ENCODE measurements at regions not wholly inside any gene's neighbourhood (a gene's known extent, or its start where the extent isn't known, plus 50 kb on each side); places are given as distances from the start of the nearest gene placed in this dataset.

- Histone ChIP-seq H3K27ac (no peak overlapping the region), H3K27me3 (no peaks in the 10 kb centered on the region), H3K9me3 (no peaks in the 10 kb centered on the region), H3K4me1 (ENCODE audit: control insufficient read depth in 1 of 2, insufficient read depth in 1 of 2, low read depth in 1 of 2, low read length in 1 of 2) (no peaks in the 10 kb centered on the region), H3K4me3 (ENCODE audit: low read depth in 1 of 2, low read length in 1 of 2) (no peak overlapping the region), H3K36me3 (no peaks in the 10 kb centered on the region)
- no peak for TF ChIP-seq CTCF (IDR thresholded peaks at IDR 0.05)
Observed at GRCh38 chr6:40159865-40160264, 225.6 kb upstream of the MOCS1 start.

DNA sequence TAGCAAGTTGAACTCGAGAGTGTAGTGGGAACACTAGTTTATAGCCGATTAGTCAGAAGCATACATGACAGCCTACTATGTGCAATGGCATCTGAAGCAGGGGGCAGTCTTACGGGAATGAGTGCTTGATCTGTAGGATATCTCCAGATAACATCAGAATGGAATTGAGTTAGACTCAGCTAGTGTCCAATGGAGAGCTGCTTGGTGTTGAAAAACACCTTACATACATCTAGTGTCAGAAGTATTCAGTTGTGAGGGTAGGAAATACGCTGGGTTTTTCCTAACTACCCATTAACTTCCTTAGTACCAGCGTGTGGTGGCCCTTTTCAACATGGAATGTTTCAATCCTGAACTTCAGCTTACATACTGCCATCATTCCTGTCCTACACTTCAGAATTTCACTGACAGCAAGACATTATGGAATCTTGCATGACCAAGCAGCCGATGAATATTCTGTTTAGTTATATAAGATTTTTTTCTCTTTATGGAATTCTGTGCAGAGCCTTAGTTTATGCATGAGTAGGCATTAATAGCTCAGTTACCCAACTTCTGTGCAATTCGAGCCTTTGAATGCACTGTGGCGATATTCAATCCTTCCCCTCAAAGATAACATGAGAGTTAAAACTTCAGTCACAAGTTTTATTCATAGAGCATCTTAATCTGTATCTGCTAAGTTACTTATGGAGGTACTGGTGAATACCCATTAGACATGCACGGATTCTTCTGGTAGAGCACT lies 218.6 kb upstream of the MOCS1 start:
- Histone ChIP-seq H3K9me3 (no peaks in the 10 kb centered on the region), H3K27ac (no peak overlapping the region), H3K4me1 (ENCODE audit: control insufficient read depth in 1 of 2, insufficient read depth in 1 of 2, low read depth in 1 of 2, low read length in 1 of 2) (no peaks in the 10 kb centered on the region), H3K4me3 (ENCODE audit: low read depth in 1 of 2, low read length in 1 of 2) (no peak overlapping the region), H3K27me3 (no peaks in the 10 kb centered on the region), H3K36me3 (no peaks in the 10 kb centered on the region)
- no peak for TF ChIP-seq CTCF (IDR thresholded peaks at IDR 0.05)

- H3K27me3 ChIP-seq = no peaks in the 10 kb centered on the region
- TF ChIP-seq CTCF (IDR thresholded peaks at IDR 0.05) = no peak
- no peak overlapping the region for H3K27ac ChIP-seq
- H3K4me1 ChIP-seq (ENCODE audit: control insufficient read depth in 1 of 2, insufficient read depth in 1 of 2, low read depth in 1 of 2, low read length in 1 of 2) = no peaks in the 10 kb centered on the region
- H3K36me3 ChIP-seq = no peaks in the 10 kb centered on the region
- H3K9me3 ChIP-seq = no peaks in the 10 kb centered on the region
- H3K4me3 ChIP-seq (ENCODE audit: low read depth in 1 of 2, low read length in 1 of 2) = no peak overlapping the region
Observed at GRCh38 chr6:40152196-40152595, 217.9 kb upstream of the MOCS1 start.

DNA sequence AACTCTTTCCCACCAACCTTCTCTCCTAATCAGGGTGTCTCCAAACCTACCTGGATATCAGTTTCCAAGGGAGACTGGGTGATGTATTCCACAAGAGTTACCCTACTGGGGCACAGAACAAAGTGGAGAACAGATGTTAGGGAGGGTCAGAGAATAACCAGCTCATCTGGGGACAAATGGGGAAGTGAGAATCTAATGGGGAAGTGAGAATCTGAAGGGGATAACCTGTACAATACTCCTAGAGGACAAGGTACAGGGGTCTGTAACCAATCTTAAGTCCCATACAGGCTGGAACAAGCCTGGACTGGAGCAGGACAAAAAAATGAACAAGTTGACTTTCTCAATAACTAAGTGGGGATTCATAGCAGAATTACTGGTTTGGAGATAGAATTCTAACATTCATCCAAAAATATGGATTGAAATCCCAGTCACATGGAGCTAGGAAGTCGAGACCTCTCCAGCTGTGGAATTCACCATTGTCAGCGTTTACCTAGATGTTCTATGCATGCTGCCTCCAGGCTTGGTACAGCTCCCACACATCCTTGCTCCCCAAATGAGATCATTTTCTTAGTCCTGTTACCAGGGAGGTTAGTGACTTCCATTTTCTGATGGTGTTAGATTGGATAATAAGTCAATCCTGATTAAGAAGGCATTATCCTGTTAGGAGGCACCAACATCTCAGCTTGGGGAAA lies 214.8 kb upstream of the MOCS1 start:
- no peak overlapping the region for H3K27ac ChIP-seq
- no peak for TF ChIP-seq CTCF (IDR thresholded peaks at IDR 0.05)
- H3K4me1 ChIP-seq (ENCODE audit: control insufficient read depth in 1 of 2, insufficient read depth in 1 of 2, low read depth in 1 of 2, low read length in 1 of 2) = no peaks in the 10 kb centered on the region
- H3K9me3 ChIP-seq = no peaks in the 10 kb centered on the region
- no peaks in the 10 kb centered on the region for H3K27me3 ChIP-seq
- no peaks in the 10 kb centered on the region for H3K36me3 ChIP-seq
- no peak overlapping the region for H3K4me3 ChIP-seq (ENCODE audit: low read depth in 1 of 2, low read length in 1 of 2)

DNA sequence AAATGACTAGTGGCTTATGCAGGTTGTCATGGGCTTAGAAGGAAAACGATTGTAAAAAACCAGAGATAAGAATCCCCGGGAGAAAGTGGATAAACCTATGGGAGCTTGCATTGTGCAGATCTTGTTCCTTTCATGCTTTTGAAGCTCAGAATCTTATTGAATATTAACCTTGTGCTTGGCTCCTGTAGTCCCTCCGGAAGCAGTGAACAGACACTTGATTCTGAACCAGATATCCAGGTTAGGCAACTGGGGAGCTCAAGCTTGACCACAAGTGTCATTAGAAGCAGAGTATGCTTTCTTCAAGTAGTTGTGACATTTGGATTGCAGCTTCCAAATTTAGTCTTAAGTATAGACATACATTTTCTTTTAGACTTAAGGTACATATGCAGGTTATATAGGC lies 212.6 kb upstream of the MOCS1 start:
- no peak for TF ChIP-seq CTCF (IDR thresholded peaks at IDR 0.05)
- H3K36me3 ChIP-seq = no peaks in the 10 kb centered on the region
- H3K9me3 ChIP-seq = no peaks in the 10 kb centered on the region
- H3K4me3 ChIP-seq (ENCODE audit: low read depth in 1 of 2, low read length in 1 of 2) = no peak overlapping the region
- H3K27me3 ChIP-seq = no peaks in the 10 kb centered on the region
- H3K27ac ChIP-seq = no peak overlapping the region
- H3K4me1 ChIP-seq (ENCODE audit: control insufficient read depth in 1 of 2, insufficient read depth in 1 of 2, low read depth in 1 of 2, low read length in 1 of 2) = no peaks in the 10 kb centered on the region

All from neutrophil (primary cell).